ENCODE measurements at regions not wholly inside any gene's neighbourhood (a gene's known extent, or its start where the extent isn't known, plus 50 kb on each side); places are given as distances from the start of the nearest gene placed in this dataset.

GRCh38 chr15:47599806-47600205 lies 117.5 kb upstream of the SEMA6D start:
- in situ Hi-C loops (cut with HindIII; ENCODE audit: low sequenced_read_pairs): no loop called here
- DNase-seq (ENCODE audit: low spot score): no peak

- in situ Hi-C loops (cut with HindIII; ENCODE audit: low sequenced_read_pairs): no loop called here
These were observed 115.2 kb upstream of the SEMA6D start for GRCh38 chr15:47602121-47602520.

GRCh38 chr15:47603026-47603425 lies 114.3 kb upstream of the SEMA6D start:
- in situ Hi-C loops (cut with HindIII; ENCODE audit: low sequenced_read_pairs): no loop called here
- DNase-seq (ENCODE audit: low spot score): no peak

More at GRCh38 chr15:47602121-47602520, 115.2 kb upstream of the SEMA6D start:
- DNase-seq (ENCODE audit: low spot score): no peak

GRCh38 chr15:47607695-47608094 lies 109.6 kb upstream of the SEMA6D start:
- no peak for DNase-seq (ENCODE audit: low spot score)
- in situ Hi-C loops (cut with HindIII; ENCODE audit: low sequenced_read_pairs): no loop called here

- DNase-seq (ENCODE audit: low spot score): no peak
- in situ Hi-C loops (cut with HindIII; ENCODE audit: low sequenced_read_pairs): no loop called here
These were observed 107.6 kb upstream of the SEMA6D start for GRCh38 chr15:47609693-47610092.

GRCh38 chr15:47610736-47611135 lies 106.6 kb upstream of the SEMA6D start:
- DNase-seq (ENCODE audit: low spot score): no peak
- in situ Hi-C loops (cut with HindIII; ENCODE audit: low sequenced_read_pairs): no loop called here

- DNase-seq (ENCODE audit: low spot score): no peak
- in situ Hi-C loops (cut with HindIII; ENCODE audit: low sequenced_read_pairs): no loop called here
These were observed 102.8 kb upstream of the SEMA6D start for GRCh38 chr15:47614360-47615011.

GRCh38 chr15:47616876-47617275 lies 100.4 kb upstream of the SEMA6D start:
- in situ Hi-C loops (cut with HindIII; ENCODE audit: low sequenced_read_pairs): no loop called here
- DNase-seq (ENCODE audit: low spot score): no peak

- DNase-seq (ENCODE audit: low spot score): no peak
- in situ Hi-C loops (cut with HindIII; ENCODE audit: low sequenced_read_pairs): no loop called here
These were observed 99.1 kb upstream of the SEMA6D start for GRCh38 chr15:47618241-47618640.

GRCh38 chr15:47620960-47621681 lies 96.2 kb upstream of the SEMA6D start:
- DNase-seq (ENCODE audit: low spot score): no peak
- in situ Hi-C loops (cut with HindIII; ENCODE audit: low sequenced_read_pairs): no loop called here

- DNase-seq (ENCODE audit: low spot score): no peak
- in situ Hi-C loops (cut with HindIII; ENCODE audit: low sequenced_read_pairs): no loop called here
These were observed 95.2 kb upstream of the SEMA6D start for GRCh38 chr15:47622055-47622454.

- no peak for DNase-seq (ENCODE audit: low spot score)
- in situ Hi-C loops (cut with HindIII; ENCODE audit: low sequenced_read_pairs): no loop called here
These were observed 92.8 kb upstream of the SEMA6D start for GRCh38 chr15:47624503-47624902.

- DNase-seq (ENCODE audit: low spot score): no peak
- in situ Hi-C loops (cut with HindIII; ENCODE audit: low sequenced_read_pairs): no loop called here
These were observed 78.3 kb upstream of the SEMA6D start for GRCh38 chr15:47639042-47639441.

- DNase-seq (ENCODE audit: low spot score): no peak
- in situ Hi-C loops (cut with HindIII; ENCODE audit: low sequenced_read_pairs): no loop called here
These were observed 77.2 kb upstream of the SEMA6D start for GRCh38 chr15:47640079-47640478.

- DNase-seq (ENCODE audit: low spot score): no peak
- in situ Hi-C loops (cut with HindIII; ENCODE audit: low sequenced_read_pairs): no loop called here
These were observed 76.4 kb upstream of the SEMA6D start for GRCh38 chr15:47640901-47641300.

GRCh38 chr15:47644722-47645121 lies 72.6 kb upstream of the SEMA6D start:
- no peak for DNase-seq (ENCODE audit: low spot score)
- in situ Hi-C loops (cut with HindIII; ENCODE audit: low sequenced_read_pairs): no loop called here

GRCh38 chr15:47650564-47650963 lies 66.7 kb upstream of the SEMA6D start:
- in situ Hi-C loops (cut with HindIII; ENCODE audit: low sequenced_read_pairs): no loop called here

GRCh38 chr15:47652328-47652727 lies 65.0 kb upstream of the SEMA6D start:
- in situ Hi-C loops (cut with HindIII; ENCODE audit: low sequenced_read_pairs): no loop called here
- no peak for DNase-seq (ENCODE audit: low spot score)

More at GRCh38 chr15:47650564-47650963, 66.7 kb upstream of the SEMA6D start:
- no peak for DNase-seq (ENCODE audit: low spot score)

- no peak for DNase-seq (ENCODE audit: low spot score)
- in situ Hi-C loops (cut with HindIII; ENCODE audit: low sequenced_read_pairs): no loop called here
These were observed 64.5 kb upstream of the SEMA6D start for GRCh38 chr15:47652844-47653243.

- in situ Hi-C loops (cut with HindIII; ENCODE audit: low sequenced_read_pairs): no loop called here
These were observed 55.6 kb upstream of the SEMA6D start for GRCh38 chr15:47661661-47662180.

GRCh38 chr15:47663101-47663500 lies 54.2 kb upstream of the SEMA6D start:
- DNase-seq (ENCODE audit: low spot score): no peak
- in situ Hi-C loops (cut with HindIII; ENCODE audit: low sequenced_read_pairs): no loop called here

More at GRCh38 chr15:47661661-47662180, 55.6 kb upstream of the SEMA6D start:
- DNase-seq (ENCODE audit: low spot score): no peak
